ENCODE measurements at regions not wholly inside any gene's neighbourhood (a gene's known extent, or its start where the extent isn't known, plus 50 kb on each side); places are given as distances from the start of the nearest gene placed in this dataset.

DNA sequence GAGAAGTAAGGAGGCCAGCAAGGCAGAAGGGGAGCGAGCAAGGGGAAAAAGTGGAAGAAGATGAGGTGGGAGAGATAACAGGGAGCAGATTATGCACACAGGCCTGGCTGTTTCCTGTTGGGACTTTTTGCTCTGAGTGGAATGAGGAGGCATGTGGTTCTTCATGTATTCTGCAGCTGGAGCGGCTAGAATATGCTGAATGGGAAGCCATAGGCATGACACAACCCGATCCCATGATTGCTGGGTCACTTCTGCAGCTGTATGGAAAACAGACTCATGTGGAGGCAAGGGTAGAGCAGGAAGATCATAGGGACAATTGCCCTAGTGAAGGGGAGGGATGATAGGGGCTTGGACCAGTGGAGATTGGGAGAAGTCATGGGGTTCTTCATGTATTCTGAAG is 206.0 kb upstream of the SUCLG2 start:
- DNase-seq: no peak

DNA sequence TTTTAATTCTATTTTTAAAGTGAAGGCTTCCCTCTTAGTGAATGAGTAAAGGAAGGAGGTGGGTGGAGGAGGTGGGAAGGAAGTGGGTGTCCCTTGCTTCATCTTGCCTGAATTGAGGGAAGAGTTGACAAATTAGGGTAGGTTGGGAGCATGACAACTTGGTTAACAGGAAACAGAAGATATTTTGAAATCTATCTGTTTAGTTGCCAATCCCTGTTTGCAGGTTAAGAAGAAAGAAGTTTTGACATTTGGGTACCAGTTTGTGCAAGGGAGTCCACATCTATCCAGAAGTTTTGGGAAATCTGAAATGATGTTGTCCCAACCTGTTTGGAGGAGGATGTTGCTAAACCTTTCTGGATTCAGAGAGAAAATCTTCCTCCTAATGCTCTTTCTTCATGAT is 204.1 kb upstream of the SUCLG2 start:
- DNase-seq: no peak

DNA sequence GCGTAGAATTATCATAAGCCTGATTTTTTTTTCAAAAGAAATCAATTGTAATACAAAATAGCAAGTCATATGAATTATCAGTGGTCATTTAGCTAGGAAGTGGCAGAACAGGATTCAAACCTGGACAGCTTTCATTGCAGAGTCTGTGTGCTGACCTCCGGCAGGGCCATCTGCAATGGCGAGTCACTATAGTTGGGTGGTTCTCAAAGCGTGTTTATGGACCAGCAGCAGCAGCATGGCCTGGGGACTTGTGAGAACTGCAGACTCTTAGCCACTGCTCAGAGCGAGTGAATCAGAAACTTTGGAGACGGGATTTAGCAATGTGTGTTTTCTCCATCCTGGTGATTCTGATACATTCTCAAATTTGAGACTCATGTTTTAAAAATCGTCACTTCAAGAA is 202.3 kb upstream of the SUCLG2 start:
- no peak for DNase-seq

GRCh38 chr3:67854663-67855062 is 200.3 kb upstream of the SUCLG2 start:
- no peak for DNase-seq

DNA sequence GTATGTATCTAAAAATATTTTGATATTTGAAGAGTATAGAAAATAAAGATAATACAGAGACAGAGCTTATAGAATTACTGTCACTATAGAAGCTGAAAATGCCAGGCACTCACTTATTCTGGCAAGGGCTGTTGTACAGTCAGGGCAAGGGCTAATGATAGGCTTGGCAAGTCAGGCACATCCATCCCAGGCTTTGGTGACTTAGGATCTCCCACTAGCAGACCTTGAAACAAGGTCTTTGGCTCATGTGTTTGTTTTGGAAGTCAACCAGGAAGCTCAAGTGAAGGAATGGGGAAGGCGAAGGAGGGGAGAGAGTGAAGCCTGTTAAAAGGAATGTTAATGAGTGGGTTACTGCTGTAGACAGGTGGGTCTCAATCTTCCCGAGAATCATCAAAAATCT is 199.1 kb upstream of the SUCLG2 start:
- no peak for DNase-seq

- no peak for DNase-seq
Observed at GRCh38 chr3:67848299-67848698, 193.9 kb upstream of the SUCLG2 start.

- DNase-seq: no peak
Observed at GRCh38 chr3:67846166-67846565, 191.8 kb upstream of the SUCLG2 start.

- no peak for DNase-seq
Observed at GRCh38 chr3:67832817-67833216, 178.4 kb upstream of the SUCLG2 start.

DNA sequence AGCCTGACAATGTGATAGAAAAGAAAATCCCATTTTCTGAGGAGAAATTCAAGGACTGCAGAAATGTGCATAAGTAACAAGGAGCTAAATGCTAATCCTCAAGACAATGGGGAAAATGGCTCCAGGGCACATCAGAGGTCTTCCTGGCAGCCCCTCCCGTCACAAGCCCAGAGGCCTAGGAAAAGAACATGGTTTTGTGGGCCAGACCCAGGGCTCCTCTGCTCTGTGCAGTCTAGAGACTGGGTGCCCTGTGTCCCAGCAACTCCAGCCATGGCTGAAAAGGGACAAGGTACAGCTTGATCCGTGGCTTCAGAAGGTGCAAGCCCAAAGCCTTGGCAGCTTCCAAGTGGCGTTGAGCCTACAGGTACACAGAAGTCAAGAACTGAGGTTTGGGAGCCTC is 176.8 kb upstream of the SUCLG2 start:
- no peak for DNase-seq

- DNase-seq: no peak
Observed at GRCh38 chr3:67828486-67829010, 174.1 kb upstream of the SUCLG2 start.

DNA sequence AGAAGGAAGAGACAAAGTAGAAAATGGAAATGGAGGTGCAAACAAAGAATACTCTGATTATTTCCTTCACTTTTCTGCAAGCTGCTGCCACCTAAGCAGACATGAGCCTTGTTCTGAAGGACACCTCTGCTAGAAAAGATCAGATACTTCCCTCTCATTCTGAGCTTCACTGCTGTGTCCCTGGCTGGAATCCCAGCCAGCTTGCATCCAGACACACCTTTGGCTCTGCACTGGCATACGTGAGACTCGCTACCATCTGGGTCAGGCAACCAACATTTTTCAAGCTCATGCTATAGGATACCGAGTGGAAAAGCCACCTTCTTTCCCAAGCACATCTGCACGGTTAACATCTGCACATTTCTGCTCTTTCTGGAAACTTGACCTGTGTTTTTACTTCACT is 166.7 kb upstream of the SUCLG2 start:
- DNase-seq: no peak

GRCh38 chr3:67819447-67819846 is 165.0 kb upstream of the SUCLG2 start:
- no peak for DNase-seq

DNA sequence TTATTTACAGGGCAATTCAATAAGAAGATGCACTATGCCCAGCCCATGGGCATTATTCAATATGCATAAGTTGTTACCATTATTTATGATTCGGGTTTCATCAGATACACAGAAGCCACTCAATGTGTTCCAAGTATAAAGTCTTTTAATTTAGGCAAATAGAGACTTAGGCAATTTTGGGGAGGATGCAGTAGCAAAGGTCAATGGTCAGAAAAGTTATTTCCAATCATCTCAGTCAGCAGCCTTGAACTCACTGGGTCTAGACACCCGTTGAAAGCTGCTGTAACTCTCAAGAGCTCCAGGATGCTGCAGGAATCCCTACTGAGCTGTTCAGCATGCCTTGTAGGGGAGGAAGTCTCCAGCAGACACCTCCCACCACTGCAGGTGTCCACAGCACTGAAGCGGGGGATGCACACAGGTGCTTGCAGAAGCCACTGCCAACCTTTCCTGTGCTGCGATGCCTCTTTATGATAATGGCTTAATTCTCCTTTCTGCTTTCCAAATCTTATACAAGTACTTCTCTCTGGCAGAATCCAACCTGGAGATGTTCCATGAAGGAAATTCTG is 155.0 kb upstream of the SUCLG2 start:
- DNase-seq: no peak

- no peak for DNase-seq
Observed at GRCh38 chr3:67808906-67809305, 154.5 kb upstream of the SUCLG2 start.

DNA sequence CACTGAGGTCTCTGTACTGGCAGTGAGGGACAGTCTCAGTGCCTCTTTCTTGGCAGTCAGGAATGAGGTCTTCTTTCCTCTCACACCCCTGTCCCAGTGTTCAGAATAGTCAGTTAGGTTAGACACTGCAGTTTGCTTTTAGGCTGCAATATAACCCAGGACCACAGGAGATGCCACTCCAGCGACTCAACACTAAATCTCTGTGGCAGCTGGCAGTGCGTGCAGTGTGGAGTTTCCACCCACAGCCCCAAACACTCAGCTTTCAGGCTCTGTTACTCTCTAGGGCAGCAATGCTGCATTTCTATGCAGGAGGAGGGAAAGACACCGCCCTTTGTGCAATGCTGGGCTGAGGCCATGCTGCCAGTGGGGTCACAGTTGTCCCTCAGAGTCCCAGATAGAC is 150.2 kb upstream of the SUCLG2 start:
- no peak for DNase-seq

DNA sequence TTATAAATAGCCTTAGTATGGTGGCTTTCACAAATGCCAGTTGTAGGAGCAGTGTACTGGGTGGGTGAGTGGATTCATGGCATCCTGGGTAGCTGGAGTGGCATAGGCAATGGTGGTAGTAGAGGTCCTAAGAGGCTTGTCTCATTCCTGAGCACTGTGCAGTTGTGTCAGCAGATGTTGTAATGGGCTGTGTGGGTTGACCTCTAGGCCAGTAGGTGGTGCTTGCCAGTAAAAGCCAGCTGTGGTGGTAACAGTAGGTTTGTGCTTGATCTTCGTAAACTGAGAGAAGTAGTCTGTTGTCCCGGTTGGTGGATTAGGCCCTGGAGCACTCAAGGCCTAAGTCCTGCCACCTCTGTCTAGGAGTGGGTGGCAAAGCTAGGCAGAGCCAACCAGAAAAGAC is 149.7 kb upstream of the SUCLG2 start:
- no peak for DNase-seq

DNA sequence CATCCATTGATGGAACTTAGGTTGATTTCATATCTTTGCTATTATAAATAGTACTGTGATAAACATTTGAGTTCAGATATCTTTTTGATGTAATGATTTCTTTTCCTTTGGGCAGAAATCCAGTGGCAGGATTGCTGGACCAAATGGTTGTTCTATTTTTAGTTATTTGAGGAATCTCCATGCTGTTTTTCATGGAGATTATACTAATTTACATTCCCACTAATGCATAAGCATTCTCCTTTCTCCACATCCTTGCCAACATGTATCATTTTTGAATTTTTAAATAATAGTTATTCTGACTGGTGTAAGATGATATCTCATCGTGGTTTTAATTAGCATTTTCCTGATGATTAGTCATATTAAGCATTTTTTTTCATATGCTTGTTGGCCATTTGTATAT is 144.0 kb upstream of the SUCLG2 start:
- no peak for DNase-seq

DNA sequence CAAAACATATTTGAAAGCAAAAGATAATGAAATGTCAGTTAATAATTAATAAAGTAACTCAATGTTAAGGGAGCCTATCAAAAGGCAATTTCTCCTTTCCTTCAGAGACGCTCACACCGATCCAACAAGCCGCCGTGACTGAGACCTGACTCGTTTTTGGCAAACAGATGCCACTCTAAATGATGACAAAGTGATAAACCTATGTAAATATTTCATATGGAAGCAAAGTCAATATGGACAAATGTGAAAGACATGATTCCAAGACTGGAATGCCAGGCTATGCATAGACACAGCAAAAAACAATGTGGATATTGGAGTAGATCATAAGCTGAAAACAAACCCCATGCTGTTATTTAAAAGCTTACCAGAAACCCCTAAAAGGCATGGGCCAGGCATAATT is 137.2 kb upstream of the SUCLG2 start:
- no peak for DNase-seq

- DNase-seq: peak; percentile 57 to 63
Observed at GRCh38 chr3:67790043-67790442, 135.6 kb upstream of the SUCLG2 start.

- no peak for DNase-seq
Observed at GRCh38 chr3:67788396-67788795, 134.0 kb upstream of the SUCLG2 start.

DNA sequence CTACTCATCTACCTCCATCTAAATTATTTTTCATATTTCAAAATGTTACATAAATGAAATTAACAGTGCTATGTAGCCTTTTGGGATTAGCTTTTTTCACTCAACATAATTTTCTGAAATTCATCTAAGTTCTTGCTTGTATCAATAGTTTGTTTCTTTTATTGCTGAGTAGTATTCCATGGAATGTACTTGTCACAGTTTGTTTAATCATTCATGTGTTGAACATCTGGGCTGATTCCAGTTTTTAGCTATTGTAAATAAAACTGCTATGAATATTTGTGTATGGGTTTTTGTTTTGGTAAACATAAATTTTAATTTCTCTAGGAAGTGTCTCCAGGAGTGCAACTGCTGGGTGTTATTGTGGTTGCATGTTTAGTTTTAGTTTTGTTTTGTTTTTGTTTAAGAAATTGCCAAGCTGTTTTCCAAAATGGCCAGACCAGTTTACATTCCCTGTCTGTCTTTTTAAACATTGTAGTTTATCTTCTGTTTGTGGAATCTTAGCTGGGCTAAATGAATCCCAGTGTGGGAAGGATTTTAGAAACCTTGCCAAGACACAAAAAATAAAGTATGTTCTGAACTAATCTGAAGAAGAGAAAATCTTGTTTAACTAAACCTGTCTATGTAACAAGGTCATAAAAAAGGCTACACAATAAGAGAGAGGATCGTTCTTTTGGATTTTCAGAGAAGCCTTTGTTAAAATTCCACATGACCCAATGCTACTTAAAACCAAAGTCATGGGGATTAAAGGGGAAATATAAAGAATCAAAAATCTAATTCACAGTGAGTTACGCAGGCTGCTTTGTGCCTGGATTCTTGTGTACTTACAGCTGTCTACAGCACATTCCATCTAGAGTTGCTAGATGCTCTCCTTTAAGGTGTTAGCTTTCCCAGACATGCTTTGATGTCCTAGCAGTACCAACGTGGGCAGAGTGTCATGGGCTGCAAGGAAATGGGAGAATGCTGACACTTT is 129.2 kb upstream of the SUCLG2 start:
- DNase-seq: no peak

- DNase-seq: no peak
Observed at GRCh38 chr3:67781871-67782270, 127.5 kb upstream of the SUCLG2 start.

DNA sequence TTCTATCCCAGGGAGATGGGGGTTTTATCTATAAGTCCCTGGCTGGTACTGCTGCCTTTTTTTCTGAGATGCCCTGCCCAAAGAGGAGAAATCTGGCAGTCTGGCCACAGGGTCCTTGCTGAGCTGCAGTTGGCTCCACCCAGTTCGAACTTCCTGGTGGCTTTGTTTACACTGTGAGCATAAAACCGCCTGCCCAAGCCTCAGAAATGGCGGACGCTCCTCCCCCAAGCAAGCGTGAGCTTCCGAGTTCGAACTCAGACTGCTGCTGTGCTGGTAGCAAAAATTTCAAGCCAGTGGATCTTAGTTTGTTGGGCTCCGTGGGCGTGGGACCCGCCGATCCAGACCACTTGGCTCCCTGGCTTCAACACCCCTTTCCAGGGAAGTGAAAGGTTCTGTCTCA is 126.8 kb upstream of the SUCLG2 start:
- DNase-seq: no peak

GRCh38 chr3:67774676-67775075 is 120.3 kb upstream of the SUCLG2 start:
- DNase-seq: no peak

Data from stimulated activated CD4-positive, alpha-beta T cell treated with anti-CD3 and anti-CD28 coated beads, Interleukin-2, amount 100 ng/mL, for 48 hours (primary cell).